ENCODE measurements at regions not wholly inside any gene's neighbourhood (a gene's known extent, or its start where the extent isn't known, plus 50 kb on each side); places are given as distances from the start of the nearest gene placed in this dataset.

GRCh38 chr6:106886081-106886843, 88.3 kb downstream of the CD24 start (continued):
- TF ChIP-seq ZBTB11 (CRISPR knock-in tag; IDR thresholded peaks at IDR 0.05) (no peak), NR2F1 (conservative IDR thresholded peaks at IDR 0.05) (no peak)

- no peak overlapping the region for H3K4me3 ChIP-seq
- in situ Hi-C loops (cut with MboI) = no loop called here
- H4K20me1 ChIP-seq (ENCODE audit: control insufficient read depth, insufficient read depth) = no peaks in the 10 kb centered on the region
- BruUV-seq (replicated peaks) = no TSS peak
- H3K4me1 ChIP-seq (ENCODE audit: control insufficient read depth, insufficient read depth, low read length) = no peaks in the 10 kb centered on the region
- no peaks in the 10 kb centered on the region for H3K79me2 ChIP-seq (ENCODE audit: control insufficient read depth, insufficient read depth, low read length)
- TF ChIP-seq SREBF2 (IDR thresholded peaks at IDR 0.05; ENCODE audit: low read length) (no peak), RUNX3 (IDR thresholded peaks at IDR 0.05; ENCODE audit: low read length) (no peak), IRF3 (IDR thresholded peaks at IDR 0.05) (no peak), NRF1 (conservative IDR thresholded peaks at IDR 0.05; ENCODE audit: low read depth, low read length) (no peak), SUPT20H (IDR thresholded peaks at IDR 0.05; ENCODE audit: borderline replicate concordance, control insufficient read depth, low read depth, low read length) (no peak), RAD51 (IDR thresholded peaks at IDR 0.05) (no peak), JUND (IDR thresholded peaks at IDR 0.05; ENCODE audit: low read depth, low read length) (no peak), MEF2B (IDR thresholded peaks at IDR 0.05; ENCODE audit: partially characterized antibody, poor library complexity, severe bottlenecking) (no peak), TAF1 (IDR thresholded peaks at IDR 0.05; ENCODE audit: borderline replicate concordance, low read depth, low read length) (no peak), MYB (IDR thresholded peaks at IDR 0.05; ENCODE audit: borderline replicate concordance, low read depth, low read length) (no peak), YBX1 (IDR thresholded peaks at IDR 0.05) (no peak), DPF2 (IDR thresholded peaks at IDR 0.05) (no peak), SMARCA5 (IDR thresholded peaks at IDR 0.05) (no peak)
- 59% methylated on average over 4 of the region's 4 CpGs for WGBS (ENCODE audit: insufficient coverage, insufficient replicate concordance, low lambda C conversion rate, missing lambda C conversion rate)
- CTCF ChIA-PET = interaction anchor here (0.7 kb wide), 1 partner anchor 136 kb away, joined by 3 read pairs; no protein-coding TSS in a partner anchor
- intact Hi-C loops (cut with micrococcal nuclease; ENCODE audit: unreplicated experiment) = no loop called here
- ATAC-seq (no peak), FAIRE-seq (no peak), DNase-seq (ENCODE audit: low read depth, low spot score) (no peak)
- H3K4me2 ChIP-seq (ENCODE audit: control insufficient read depth, insufficient read depth) = no peak overlapping the region
- H3K27me3 ChIP-seq (replicated peaks in 1 of 2; ENCODE audit: control insufficient read depth in 2 of 2, insufficient read depth in 2 of 2, low read length in 1 of 2) = no peaks in the 10 kb centered on the region
- H3K9ac ChIP-seq (ENCODE audit: control insufficient read depth, insufficient read depth, low read length) = no peak overlapping the region
- H3K36me3 ChIP-seq (ENCODE audit: control insufficient read depth in 2 of 2, insufficient read depth in 2 of 2, low read length in 1 of 2) = no peaks in the 10 kb centered on the region
- SMC1A ChIA-PET (ENCODE audit: uncharacterized antibody, unreplicated experiment) = interaction anchor here (0.6 to 1.2 kb wide), 3 partner anchors 39 to 260 kb away, joined by 3 read pairs; no protein-coding TSS in a partner anchor
- no peaks in the 10 kb centered on the region for H3K9me3 ChIP-seq (replicated peaks; ENCODE audit: control insufficient read depth, insufficient read depth, low read length)
- RAD21 ChIA-PET (ENCODE audit: unreplicated experiment) = no interaction called here
- POLR2A ChIA-PET = interaction anchor here (1.6 kb wide), 1 partner anchor 38 kb away, joined by 4 read pairs; no protein-coding TSS in a partner anchor
- H3K27ac ChIP-seq (ENCODE audit: control insufficient read depth, insufficient read depth) = no peak overlapping the region
- H2AFZ ChIP-seq (ENCODE audit: control insufficient read depth, low read depth, low read length) = no peak overlapping the region
Observed at GRCh38 chr6:106885679-106886078, 88.8 kb downstream of the CD24 start.
